ENCODE measurements at regions not wholly inside any gene's neighbourhood (a gene's known extent, or its start where the extent isn't known, plus 50 kb on each side); places are given as distances from the start of the nearest gene placed in this dataset.

- H4K20me1 ChIP-seq (ENCODE audit: control insufficient read depth, insufficient read depth, low read depth, low read length): no peaks in the 10 kb centered on the region
- H3K27ac ChIP-seq (ENCODE audit: low read depth, low read length): no peak overlapping the region
- H3K4me2 ChIP-seq (ENCODE audit: low read length): no peak overlapping the region
- no peaks in the 10 kb centered on the region for H3K9me2 ChIP-seq (replicated peaks; ENCODE audit: control insufficient read depth, low read length)
- H3K36me3 ChIP-seq (ENCODE audit: control insufficient read depth, low read length): no peaks in the 10 kb centered on the region
- no peaks in the 10 kb centered on the region for H3K27me3 ChIP-seq (ENCODE audit: control insufficient read depth, low read length)
- H3K9me3 ChIP-seq (ENCODE audit: control insufficient read depth, insufficient read depth, low read length): no peaks in the 10 kb centered on the region
- no peak overlapping the region for H3K4me3 ChIP-seq (ENCODE audit: low read length)
- no peak for TF ChIP-seq EZH2phosphoT487 (IDR thresholded peaks at IDR 0.05; ENCODE audit: borderline replicate concordance, low read length)
- peak; percentile 73 for TF ChIP-seq CTCF (IDR thresholded peaks at IDR 0.05; ENCODE audit: low read depth, low read length, poor library complexity, severe bottlenecking)
- no peaks in the 10 kb centered on the region for H3F3A ChIP-seq (ENCODE audit: control insufficient read depth, insufficient read depth)
- H3K79me2 ChIP-seq (ENCODE audit: control insufficient read depth, low read length): no peaks in the 10 kb centered on the region
- no peaks in the 10 kb centered on the region for H3K4me1 ChIP-seq (ENCODE audit: control insufficient read depth, low read length)
Measured at GRCh38 chr21:14737922-14738321, 191.8 kb upstream of the SAMSN1 start.

- Histone ChIP-seq H3K4me3 (ENCODE audit: low read length) (no peak overlapping the region), H3K27me3 (ENCODE audit: control insufficient read depth, low read length) (no peaks in the 10 kb centered on the region), H3K4me2 (ENCODE audit: low read length) (no peak overlapping the region), H3K4me1 (ENCODE audit: control insufficient read depth, low read length) (no peaks in the 10 kb centered on the region), H3K36me3 (ENCODE audit: control insufficient read depth, low read length) (no peaks in the 10 kb centered on the region), H3F3A (ENCODE audit: control insufficient read depth, insufficient read depth) (no peaks in the 10 kb centered on the region), H3K9me3 (ENCODE audit: control insufficient read depth, insufficient read depth, low read length) (no peaks in the 10 kb centered on the region), H3K27ac (ENCODE audit: low read depth, low read length) (no peak overlapping the region), H4K20me1 (ENCODE audit: control insufficient read depth, insufficient read depth, low read depth, low read length) (no peaks in the 10 kb centered on the region), H3K79me2 (ENCODE audit: control insufficient read depth, low read length) (no peaks in the 10 kb centered on the region), H3K9me2 (replicated peaks; ENCODE audit: control insufficient read depth, low read length) (no peaks in the 10 kb centered on the region)
- TF ChIP-seq CTCF (IDR thresholded peaks at IDR 0.05; ENCODE audit: low read depth, low read length, poor library complexity, severe bottlenecking): no peak
- no peak for TF ChIP-seq EZH2phosphoT487 (IDR thresholded peaks at IDR 0.05; ENCODE audit: borderline replicate concordance, low read length)
Measured at GRCh38 chr21:14737284-14737691, 191.2 kb upstream of the SAMSN1 start.

- H3K9me3 ChIP-seq (ENCODE audit: control insufficient read depth, insufficient read depth, low read length): no peaks in the 10 kb centered on the region
- no peaks in the 10 kb centered on the region for H3K27me3 ChIP-seq (ENCODE audit: control insufficient read depth, low read length)
- TF ChIP-seq CTCF (IDR thresholded peaks at IDR 0.05; ENCODE audit: low read depth, low read length, poor library complexity, severe bottlenecking): no peak
- TF ChIP-seq EZH2phosphoT487 (IDR thresholded peaks at IDR 0.05; ENCODE audit: borderline replicate concordance, low read length): no peak
- no peaks in the 10 kb centered on the region for H4K20me1 ChIP-seq (ENCODE audit: control insufficient read depth, insufficient read depth, low read depth, low read length)
- H3K4me2 ChIP-seq (ENCODE audit: low read length): no peak overlapping the region
- no peaks in the 10 kb centered on the region for H3F3A ChIP-seq (ENCODE audit: control insufficient read depth, insufficient read depth)
- H3K4me1 ChIP-seq (ENCODE audit: control insufficient read depth, low read length): no peaks in the 10 kb centered on the region
- no peak overlapping the region for H3K27ac ChIP-seq (ENCODE audit: low read depth, low read length)
- no peaks in the 10 kb centered on the region for H3K36me3 ChIP-seq (ENCODE audit: control insufficient read depth, low read length)
- no peak overlapping the region for H3K4me3 ChIP-seq (ENCODE audit: low read length)
- H3K9me2 ChIP-seq (replicated peaks; ENCODE audit: control insufficient read depth, low read length): no peaks in the 10 kb centered on the region
- H3K79me2 ChIP-seq (ENCODE audit: control insufficient read depth, low read length): no peaks in the 10 kb centered on the region
Measured at GRCh38 chr21:14736672-14737071, 190.6 kb upstream of the SAMSN1 start.

GRCh38 chr21:14736162-14736561, 190.0 kb upstream of the SAMSN1 start:
- H3K9me3 ChIP-seq (ENCODE audit: control insufficient read depth, insufficient read depth, low read length): no peaks in the 10 kb centered on the region
- no peaks in the 10 kb centered on the region for H3K4me1 ChIP-seq (ENCODE audit: control insufficient read depth, low read length)
- H3K27me3 ChIP-seq (ENCODE audit: control insufficient read depth, low read length): no peaks in the 10 kb centered on the region
- no peaks in the 10 kb centered on the region for H3F3A ChIP-seq (ENCODE audit: control insufficient read depth, insufficient read depth)
- H4K20me1 ChIP-seq (ENCODE audit: control insufficient read depth, insufficient read depth, low read depth, low read length): no peaks in the 10 kb centered on the region
- no peaks in the 10 kb centered on the region for H3K9me2 ChIP-seq (replicated peaks; ENCODE audit: control insufficient read depth, low read length)
- H3K36me3 ChIP-seq (ENCODE audit: control insufficient read depth, low read length): no peaks in the 10 kb centered on the region
- no peak overlapping the region for H3K27ac ChIP-seq (ENCODE audit: low read depth, low read length)
- H3K79me2 ChIP-seq (ENCODE audit: control insufficient read depth, low read length): no peaks in the 10 kb centered on the region
- H3K4me2 ChIP-seq (ENCODE audit: low read length): no peak overlapping the region
- H3K4me3 ChIP-seq (ENCODE audit: low read length): no peak overlapping the region
- no peak for TF ChIP-seq EZH2phosphoT487 (IDR thresholded peaks at IDR 0.05; ENCODE audit: borderline replicate concordance, low read length)
- no peak for TF ChIP-seq CTCF (IDR thresholded peaks at IDR 0.05; ENCODE audit: low read depth, low read length, poor library complexity, severe bottlenecking)
